ENCODE measurements at regions not wholly inside any gene's neighbourhood (a gene's known extent, or its start where the extent isn't known, plus 50 kb on each side); places are given as distances from the start of the nearest gene placed in this dataset.

GRCh38 chr9:20226345-20226744, 396.0 kb downstream of the MLLT3 start (continued):
- TF ChIP-seq SP1 (IDR thresholded peaks at IDR 0.05; ENCODE audit: low read depth, low read length): no peak

GRCh38 chr9:20225826-20226225, 396.5 kb downstream of the MLLT3 start:
- WGBS, 2 experiments (ENCODE audit: extremely low coverage in 1 of 2, insufficient coverage in 1 of 2, insufficient read length in 1 of 2, insufficient replicate concordance in 2 of 2, low coverage in 1 of 2, low lambda C conversion rate in 2 of 2, missing lambda C conversion rate in 1 of 2): 100% methylated on average over 1 of the region's 1 CpG; no CpG with 5 or more reads in 1 of the 2 experiments
- Histone ChIP-seq H2AK5ac (ENCODE audit: low read depth, low read length) (no peak overlapping the region), H4K8ac (ENCODE audit: extremely low read depth, insufficient read depth, low read length) (no peak overlapping the region), H2BK120ac (replicated peaks; ENCODE audit: low read depth, low read length) (no peak overlapping the region), H3K56ac (replicated peaks; ENCODE audit: insufficient read length, low read depth, low read length) (no peak overlapping the region), H3K4me3 (ENCODE audit: extremely low read depth in 1 of 4, insufficient read depth in 2 of 4, low read depth in 3 of 4, low read length in 4 of 4) (no peak overlapping the region), H3K4me2 (ENCODE audit: insufficient read depth in 1 of 2, low read depth in 2 of 2, low read length in 2 of 2) (no peak overlapping the region), H3K18ac (ENCODE audit: extremely low read depth, low read length) (no peak overlapping the region), H2BK12ac (ENCODE audit: low read depth, low read length) (no peak overlapping the region), H3K9me3 (ENCODE audit: insufficient read depth in 2 of 2, low read depth in 1 of 2, low read length in 1 of 2) (no peaks in the 10 kb centered on the region), H3K4ac (replicated peaks; ENCODE audit: insufficient read length, low read depth, low read length) (no peak overlapping the region), H3K79me1 (ENCODE audit: low read depth, low read length) (no peaks in the 10 kb centered on the region), H3K36me3 (ENCODE audit: control insufficient read depth in 2 of 4, insufficient read depth in 4 of 4, low read length in 3 of 4) (no peaks in the 10 kb centered on the region), H2BK5ac (ENCODE audit: low read depth, low read length) (no peak overlapping the region), H3K27me3 (replicated peaks in 1 of 4; ENCODE audit: control insufficient read depth in 3 of 4, extremely low read depth in 1 of 4, insufficient read depth in 3 of 4, low read length in 3 of 4) (no peaks in the 10 kb centered on the region), H2AFZ (ENCODE audit: low read length) (no peak overlapping the region), H3K27ac (ENCODE audit: low read depth, low read length) (no peak overlapping the region), H3K9ac (replicated peaks in 1 of 4; ENCODE audit: extremely low read depth in 1 of 4, low read depth in 3 of 4, low read length in 3 of 4) (no peak overlapping the region), H3K79me2 (ENCODE audit: control insufficient read depth in 1 of 2, insufficient read depth in 2 of 2, low read length in 2 of 2) (no peaks in the 10 kb centered on the region), H2BK20ac (ENCODE audit: low read length) (no peak overlapping the region), H3K23ac (ENCODE audit: insufficient read length) (no peak overlapping the region), H3K14ac (ENCODE audit: insufficient read length) (no peak overlapping the region), H4K91ac (replicated peaks; ENCODE audit: insufficient read length, low read length) (no peak overlapping the region), H4K20me1 (replicated peaks in 1 of 2; ENCODE audit: control insufficient read depth in 1 of 2, insufficient read depth in 2 of 2, low read length in 2 of 2) (no peaks in the 10 kb centered on the region), H3K4me1 (replicated peaks in 1 of 4; ENCODE audit: control insufficient read depth in 3 of 4, insufficient read depth in 4 of 4, low read length in 3 of 4) (no peaks in the 10 kb centered on the region), H4K5ac (ENCODE audit: insufficient read length, low read depth, low read length) (no peak overlapping the region), H3K23me2 (ENCODE audit: low read depth, low read length) (no peaks in the 10 kb centered on the region), H2BK15ac (ENCODE audit: low read length) (no peak overlapping the region)
- CTCF ChIA-PET (ENCODE audit: partially characterized antibody): interaction anchor here (1.3 to 1.6 kb wide), 2 partner anchors 9 to 279 kb away, joined by 3 to 4 read pairs; no protein-coding TSS in a partner anchor
- DNase-seq (ENCODE audit: low read depth in 1 of 2, low spot score in 2 of 2): no peak
- POLR2A ChIA-PET (ENCODE audit: partially characterized antibody): no interaction called here
- FAIRE-seq: no peak
- TF ChIP-seq TAF1 (IDR thresholded peaks at IDR 0.05; ENCODE audit: low read depth, low read length) (no peak), EZH2 (IDR thresholded peaks at IDR 0.05; ENCODE audit: low read depth, low read length, severe bottlenecking) (no peak), RAD21 (IDR thresholded peaks at IDR 0.05 in 1 of 2, conservative IDR thresholded peaks at IDR 0.05 in 1 of 2; ENCODE audit: low read depth in 2 of 2, low read length in 2 of 2) (no peak), KDM4A (IDR thresholded peaks at IDR 0.05; ENCODE audit: low read depth, low read length, severe bottlenecking) (no peak), CHD2 (IDR thresholded peaks at IDR 0.05; ENCODE audit: low read length) (no peak), SIX5 (IDR thresholded peaks at IDR 0.05; ENCODE audit: low read depth, low read length) (no peak), CEBPB (IDR thresholded peaks at IDR 0.05; ENCODE audit: low read depth, low read length) (no peak), RNF2 (IDR thresholded peaks at IDR 0.05; ENCODE audit: borderline replicate concordance, low read depth, low read length, missing control alignments, poor library complexity, severe bottlenecking) (no peak), SRF (IDR thresholded peaks at IDR 0.05; ENCODE audit: low read depth, low read length) (no peak), ZNF274 (IDR thresholded peaks at IDR 0.05; ENCODE audit: borderline replicate concordance, extremely low read depth, low read length) (no peak), BRCA1 (IDR thresholded peaks at IDR 0.05; ENCODE audit: low read depth, low read length) (no peak), CBX5 (IDR thresholded peaks at IDR 0.05; ENCODE audit: low read depth, low read length) (no peak), GTF2F1 (IDR thresholded peaks at IDR 0.05; ENCODE audit: borderline replicate concordance, low read depth, low read length) (no peak)

All from H1 (cell line).